ENCODE measurements at regions not wholly inside any gene's neighbourhood (a gene's known extent, or its start where the extent isn't known, plus 50 kb on each side); places are given as distances from the start of the nearest gene placed in this dataset.

DNA sequence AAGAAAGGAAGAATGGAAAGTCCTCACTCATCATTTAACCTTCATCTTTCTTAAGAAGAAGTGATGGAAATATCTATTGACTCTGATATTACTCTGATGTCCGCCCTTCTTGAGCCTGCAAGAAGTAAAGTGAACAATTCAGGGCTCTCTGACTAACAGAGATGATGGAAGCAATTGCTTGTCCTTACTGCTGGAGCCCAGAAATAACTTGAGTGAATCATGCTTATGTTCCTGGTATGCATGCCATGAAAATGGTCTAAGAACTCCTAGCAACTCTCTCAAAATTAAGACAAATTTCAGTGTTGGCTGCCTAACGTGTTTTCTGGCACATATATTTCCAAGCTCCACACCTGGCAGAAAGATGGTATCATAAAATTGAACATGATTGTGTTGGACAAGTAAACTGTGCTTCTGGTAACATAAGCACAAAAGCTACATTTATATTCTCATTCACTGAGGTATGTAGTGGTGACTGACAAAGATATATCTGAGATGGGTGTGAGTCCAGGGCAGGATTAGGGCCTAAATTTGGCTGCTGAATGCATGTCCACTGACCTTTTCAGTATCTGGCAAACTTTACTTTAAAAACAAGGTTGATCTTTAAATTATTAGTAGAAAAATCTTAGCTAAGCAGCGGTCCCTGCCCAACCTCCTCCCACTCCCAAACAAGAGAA is 109.2 kb upstream of the OTUD4 start:
- no peak for ATAC-seq
- intact Hi-C loops (cut with DNase I, micrococcal nuclease), result no loop called here

DNA sequence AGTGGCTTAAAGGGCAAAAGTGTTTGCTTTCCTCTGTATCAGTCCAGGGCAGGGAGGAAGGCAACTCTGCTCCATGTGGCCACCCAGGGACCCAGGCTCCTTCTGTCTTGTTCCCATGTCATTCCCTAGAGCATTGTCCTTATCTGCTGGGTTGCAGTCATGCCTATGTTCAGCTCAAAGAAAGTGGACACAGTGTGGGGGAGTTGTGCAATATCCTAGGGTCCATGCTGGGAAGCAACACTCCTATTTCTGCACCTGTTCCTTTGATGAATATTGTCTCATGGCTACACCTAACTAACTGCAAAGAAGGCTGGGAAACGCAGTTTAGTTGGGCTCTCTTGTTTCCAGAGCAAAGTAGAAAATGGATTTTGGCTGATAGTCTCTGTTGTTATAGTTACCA is 107.0 kb upstream of the OTUD4 start:
- H3K9me3 ChIP-seq, result no peaks in the 10 kb centered on the region
- H3K4me1 ChIP-seq (ENCODE audit: low read depth), result no peaks in the 10 kb centered on the region
- TF ChIP-seq CTCF (IDR thresholded peaks at IDR 0.05), result no peak
- intact Hi-C loops (cut with DNase I, micrococcal nuclease), result no loop called here
- ATAC-seq, result no peak
- H3K36me3 ChIP-seq (ENCODE audit: low read depth), result no peaks in the 10 kb centered on the region
- no peak overlapping the region for H3K4me3 ChIP-seq
- DNase-seq, result no peak

More for the DNA sequence above, 109.2 kb upstream of the OTUD4 start:
- H3K4me3 ChIP-seq, result no peak overlapping the region
- no peaks in the 10 kb centered on the region for H3K9me3 ChIP-seq
- DNase-seq, result no peak
- no peak for TF ChIP-seq CTCF (IDR thresholded peaks at IDR 0.05)
- H3K4me1 ChIP-seq (ENCODE audit: low read depth), result no peaks in the 10 kb centered on the region
- H3K36me3 ChIP-seq (ENCODE audit: low read depth), result no peaks in the 10 kb centered on the region

DNA sequence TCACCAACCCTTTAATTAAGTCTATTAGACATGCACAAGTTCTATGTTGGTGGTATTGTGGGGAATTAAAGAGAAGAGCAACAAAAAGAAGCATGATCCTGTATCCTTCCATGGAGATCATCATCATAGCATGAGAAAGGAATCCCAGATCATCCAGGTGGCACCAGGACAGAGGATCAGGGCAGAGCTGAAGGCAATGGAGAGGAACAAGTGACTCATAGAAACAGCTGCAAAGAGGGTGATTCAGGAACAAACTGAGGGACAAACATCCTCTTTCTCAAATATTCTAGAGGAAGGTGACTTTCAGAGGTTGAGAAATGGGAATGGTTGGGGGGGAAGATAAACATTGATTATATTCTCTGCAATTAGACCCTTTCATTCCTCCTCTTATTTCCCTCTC is 105.5 kb upstream of the OTUD4 start:
- ATAC-seq, result no peak
- Histone ChIP-seq H3K4me3 (no peak overlapping the region), H3K9me3 (no peaks in the 10 kb centered on the region), H3K4me1 (ENCODE audit: low read depth) (no peaks in the 10 kb centered on the region), H3K36me3 (ENCODE audit: low read depth) (no peaks in the 10 kb centered on the region)
- no peak for TF ChIP-seq CTCF (IDR thresholded peaks at IDR 0.05)
- intact Hi-C loops (cut with DNase I, micrococcal nuclease), result no loop called here
- no peak for DNase-seq

DNA sequence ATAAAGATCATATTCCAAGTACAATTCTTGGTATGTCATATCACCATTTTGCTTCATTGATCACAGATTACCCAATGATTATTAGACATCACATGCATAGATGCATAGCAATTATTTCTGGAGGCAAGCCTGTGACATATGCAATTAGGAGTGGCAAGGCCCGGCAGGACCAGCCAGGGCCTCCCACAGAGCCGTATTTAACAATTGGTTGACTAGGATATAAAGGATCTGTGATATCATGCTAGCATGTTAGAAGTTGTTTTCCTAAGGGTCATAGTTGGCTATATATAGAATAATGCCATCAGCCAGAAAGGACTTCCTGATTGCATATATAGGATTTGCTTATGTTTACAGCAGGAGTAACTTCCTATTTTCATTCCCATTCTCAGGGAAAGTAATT is 103.5 kb upstream of the OTUD4 start:
- Histone ChIP-seq H3K4me3 (no peak overlapping the region), H3K4me1 (ENCODE audit: low read depth) (no peaks in the 10 kb centered on the region), H3K36me3 (ENCODE audit: low read depth) (no peaks in the 10 kb centered on the region), H3K9me3 (no peaks in the 10 kb centered on the region)
- TF ChIP-seq CTCF (IDR thresholded peaks at IDR 0.05), result no peak
- DNase-seq (no peak), ATAC-seq (no peak)
- intact Hi-C loops (cut with DNase I, micrococcal nuclease), result no loop called here

- DNase-seq (no peak), ATAC-seq (no peak)
- H3K36me3 ChIP-seq (ENCODE audit: low read depth), result no peaks in the 10 kb centered on the region
- H3K4me3 ChIP-seq, result no peak overlapping the region
- H3K9me3 ChIP-seq, result no peaks in the 10 kb centered on the region
- TF ChIP-seq CTCF (IDR thresholded peaks at IDR 0.05), result no peak
- H3K4me1 ChIP-seq (ENCODE audit: low read depth), result no peaks in the 10 kb centered on the region
- intact Hi-C loops (cut with DNase I, micrococcal nuclease), result no loop called here
Observed at GRCh38 chr4:145281951-145282350, 101.6 kb upstream of the OTUD4 start.

DNA sequence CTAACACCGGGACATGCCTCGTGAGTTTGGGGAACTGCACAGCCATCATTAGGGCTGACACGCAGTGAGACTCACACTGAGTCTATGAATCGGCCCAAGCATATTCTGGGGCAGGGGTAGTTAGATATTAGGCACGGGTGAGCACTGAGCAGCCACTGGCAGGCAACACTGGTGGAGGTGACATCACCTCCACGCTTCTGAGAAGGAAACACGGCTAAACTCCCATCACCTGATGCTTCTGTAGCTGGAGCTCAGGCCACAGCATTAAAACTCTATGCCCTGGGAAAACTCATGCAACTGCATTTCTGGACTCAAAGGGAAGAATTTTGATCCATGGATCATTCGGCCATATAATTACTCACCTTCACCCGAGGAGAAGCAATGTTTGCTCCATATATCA is 100.8 kb upstream of the OTUD4 start:
- no peak for TF ChIP-seq CTCF (IDR thresholded peaks at IDR 0.05)
- intact Hi-C loops (cut with DNase I, micrococcal nuclease), result no loop called here
- Histone ChIP-seq H3K4me1 (ENCODE audit: low read depth) (no peaks in the 10 kb centered on the region), H3K9me3 (no peaks in the 10 kb centered on the region), H3K36me3 (ENCODE audit: low read depth) (no peaks in the 10 kb centered on the region), H3K4me3 (no peak overlapping the region)
- ATAC-seq (no peak), DNase-seq (no peak)
